ENCODE measurements at regions not wholly inside any gene's neighbourhood (a gene's known extent, or its start where the extent isn't known, plus 50 kb on each side); places are given as distances from the start of the nearest gene placed in this dataset.
"Not testable (repeated sequence)": the region's sequence is repeated elsewhere in the genome, so short reads cannot be mapped to it uniquely, and the experiment has no call there.

DNA sequence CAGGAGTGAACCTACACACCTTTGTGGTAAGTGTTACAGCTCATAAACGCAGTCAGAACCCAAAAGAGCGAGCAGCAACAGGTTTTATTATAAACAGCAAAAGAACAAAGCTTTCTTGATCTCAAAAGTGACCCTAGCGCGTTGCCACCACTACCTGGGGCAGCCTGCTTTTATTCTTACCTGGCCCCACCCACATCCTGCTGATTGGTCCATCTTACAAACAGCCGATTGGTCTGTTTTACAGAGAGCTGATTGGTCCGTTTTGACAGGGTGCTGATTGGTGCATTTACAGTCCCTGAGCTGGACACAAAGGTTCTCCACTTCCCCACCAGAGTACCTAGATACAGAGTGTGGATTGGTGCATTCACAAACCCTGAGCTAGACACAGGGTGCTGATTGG, 143.1 kb downstream of the ARRDC4 start:
- H3K27ac ChIP-seq (ENCODE audit: poor library complexity, severe bottlenecking), result no peak overlapping the region
- DNase-seq (ENCODE audit: low spot score) (no peak), ATAC-seq (ENCODE audit: low read depth) (no peak)
- no peaks in the 10 kb centered on the region for H3K27me3 ChIP-seq (ENCODE audit: insufficient read depth, poor library complexity, severe bottlenecking)
- no peaks in the 10 kb centered on the region for H3K4me1 ChIP-seq (ENCODE audit: insufficient read depth, poor library complexity, severe bottlenecking)
- no peak overlapping the region for H3K4me3 ChIP-seq (ENCODE audit: severe bottlenecking)
- H3K9me3 ChIP-seq (ENCODE audit: severe bottlenecking), result no peaks in the 10 kb centered on the region
- no peak for TF ChIP-seq CTCF (IDR thresholded peaks at IDR 0.05; ENCODE audit: poor library complexity, severe bottlenecking)
- no peaks in the 10 kb centered on the region for H3K36me3 ChIP-seq (ENCODE audit: low read depth)

DNA sequence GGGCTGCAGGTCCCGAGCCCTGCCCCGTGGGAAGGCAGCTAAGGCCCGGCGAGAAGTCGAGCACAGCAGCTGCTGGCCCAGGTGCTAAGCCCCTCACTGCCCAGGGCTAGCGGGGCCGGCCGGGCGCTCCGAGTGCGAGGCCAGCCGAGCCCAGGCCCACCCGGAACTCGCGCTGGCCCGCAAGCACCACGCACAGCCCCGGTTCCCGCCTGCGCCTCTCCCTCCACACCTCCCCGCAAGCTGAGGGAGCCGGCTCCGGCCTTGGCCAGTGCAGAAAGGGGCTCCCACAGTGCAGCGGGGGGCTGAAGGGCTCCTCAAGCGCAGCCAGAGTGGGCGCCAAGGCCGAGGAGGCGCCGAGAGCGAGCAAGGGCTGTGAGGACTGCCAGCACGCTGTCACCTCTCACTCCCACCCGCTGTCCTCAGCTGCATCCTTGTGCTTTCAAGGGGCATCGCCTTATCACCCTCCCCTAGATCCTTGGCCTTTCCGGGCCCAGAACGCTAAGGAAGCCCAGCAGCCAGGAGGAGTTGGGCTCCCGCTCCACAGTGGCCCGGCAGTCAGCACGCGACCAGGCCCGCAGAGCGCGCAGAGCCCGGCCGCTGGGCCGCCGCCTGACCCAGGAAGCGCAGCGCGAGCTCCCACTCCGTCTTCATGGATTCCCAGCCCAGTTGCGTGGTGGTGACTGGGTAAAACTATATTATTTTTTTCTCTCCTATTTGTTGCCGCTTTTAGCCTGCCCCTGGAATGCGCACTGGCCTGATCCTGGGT, 144.1 kb downstream of the ARRDC4 start:
- not testable (repeated sequence) for ATAC-seq (ENCODE audit: low read depth); H3K9me3 ChIP-seq (ENCODE audit: severe bottlenecking); H3K36me3 ChIP-seq (ENCODE audit: low read depth); H3K27me3 ChIP-seq (ENCODE audit: insufficient read depth, poor library complexity, severe bottlenecking); H3K27ac ChIP-seq (ENCODE audit: poor library complexity, severe bottlenecking); H3K4me3 ChIP-seq (ENCODE audit: severe bottlenecking); H3K4me1 ChIP-seq (ENCODE audit: insufficient read depth, poor library complexity, severe bottlenecking); DNase-seq (ENCODE audit: low spot score)

GRCh38 chr15:98106615-98107194, 146.2 kb downstream of the ARRDC4 start:
- not testable (repeated sequence) for H3K27me3 ChIP-seq (ENCODE audit: insufficient read depth, poor library complexity, severe bottlenecking); H3K27ac ChIP-seq (ENCODE audit: poor library complexity, severe bottlenecking); H3K9me3 ChIP-seq (ENCODE audit: severe bottlenecking); DNase-seq (ENCODE audit: low spot score); H3K4me1 ChIP-seq (ENCODE audit: insufficient read depth, poor library complexity, severe bottlenecking); H3K36me3 ChIP-seq (ENCODE audit: low read depth); ATAC-seq (ENCODE audit: low read depth); H3K4me3 ChIP-seq (ENCODE audit: severe bottlenecking)

DNA sequence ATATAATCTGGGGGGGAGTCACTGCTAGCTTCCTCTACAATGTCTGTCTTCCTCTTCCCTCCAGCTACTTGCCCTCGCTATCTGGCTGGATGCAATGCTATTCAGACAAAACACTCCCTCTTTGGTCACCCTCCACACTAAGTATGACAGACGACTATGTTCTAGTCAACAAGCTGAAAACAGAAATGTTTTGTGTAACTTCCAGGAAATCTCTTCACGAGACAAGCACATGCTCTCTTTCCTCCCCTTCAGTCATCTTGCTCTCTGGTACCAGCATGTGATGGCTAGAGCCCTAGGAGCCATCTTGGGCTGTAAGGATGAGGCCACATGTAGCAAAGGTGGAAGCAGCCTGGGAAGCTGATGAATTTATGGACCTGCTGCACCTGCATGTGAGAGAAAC, 151.3 kb downstream of the ARRDC4 start:
- no peaks in the 10 kb centered on the region for H3K4me1 ChIP-seq (ENCODE audit: insufficient read depth, poor library complexity, severe bottlenecking)
- no peak for DNase-seq (ENCODE audit: low spot score)
- no peak overlapping the region for H3K27ac ChIP-seq (ENCODE audit: poor library complexity, severe bottlenecking)
- H3K27me3 ChIP-seq (ENCODE audit: insufficient read depth, poor library complexity, severe bottlenecking), result no peaks in the 10 kb centered on the region
- H3K36me3 ChIP-seq (ENCODE audit: low read depth), result no peaks in the 10 kb centered on the region
- no peak for TF ChIP-seq CTCF (IDR thresholded peaks at IDR 0.05; ENCODE audit: poor library complexity, severe bottlenecking)
- no peaks in the 10 kb centered on the region for H3K9me3 ChIP-seq (ENCODE audit: severe bottlenecking)
- no peak overlapping the region for H3K4me3 ChIP-seq (ENCODE audit: severe bottlenecking)
- ATAC-seq (ENCODE audit: low read depth), result no peak

DNA sequence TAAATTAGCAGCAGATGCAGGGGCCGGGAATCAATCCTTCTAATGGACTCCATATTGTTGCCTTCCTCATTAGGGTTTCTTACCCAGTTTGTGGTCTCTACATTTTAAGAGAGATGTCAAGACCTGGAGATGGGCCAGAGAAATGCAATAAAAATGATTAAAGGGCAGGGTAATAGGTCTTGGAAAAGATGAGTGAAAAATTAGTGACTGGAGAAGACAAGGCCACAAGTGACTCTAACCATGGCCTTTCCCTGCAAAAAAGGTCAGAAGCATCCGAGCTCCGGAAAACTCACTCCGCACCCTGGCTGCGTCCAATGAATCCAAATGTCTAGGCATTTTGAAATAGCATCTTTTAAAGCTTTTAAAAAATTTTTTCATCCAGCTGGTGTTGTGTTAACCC, 152.8 kb downstream of the ARRDC4 start:
- H3K9me3 ChIP-seq (ENCODE audit: severe bottlenecking), result no peaks in the 10 kb centered on the region
- TF ChIP-seq CTCF (IDR thresholded peaks at IDR 0.05; ENCODE audit: poor library complexity, severe bottlenecking), result no peak
- no peak overlapping the region for H3K27ac ChIP-seq (ENCODE audit: poor library complexity, severe bottlenecking)
- no peaks in the 10 kb centered on the region for H3K4me1 ChIP-seq (ENCODE audit: insufficient read depth, poor library complexity, severe bottlenecking)
- ATAC-seq (ENCODE audit: low read depth), result no peak
- DNase-seq (ENCODE audit: low spot score), result no peak
- no peaks in the 10 kb centered on the region for H3K36me3 ChIP-seq (ENCODE audit: low read depth)
- H3K4me3 ChIP-seq (ENCODE audit: severe bottlenecking), result no peak overlapping the region
- H3K27me3 ChIP-seq (ENCODE audit: insufficient read depth, poor library complexity, severe bottlenecking), result no peaks in the 10 kb centered on the region

DNA sequence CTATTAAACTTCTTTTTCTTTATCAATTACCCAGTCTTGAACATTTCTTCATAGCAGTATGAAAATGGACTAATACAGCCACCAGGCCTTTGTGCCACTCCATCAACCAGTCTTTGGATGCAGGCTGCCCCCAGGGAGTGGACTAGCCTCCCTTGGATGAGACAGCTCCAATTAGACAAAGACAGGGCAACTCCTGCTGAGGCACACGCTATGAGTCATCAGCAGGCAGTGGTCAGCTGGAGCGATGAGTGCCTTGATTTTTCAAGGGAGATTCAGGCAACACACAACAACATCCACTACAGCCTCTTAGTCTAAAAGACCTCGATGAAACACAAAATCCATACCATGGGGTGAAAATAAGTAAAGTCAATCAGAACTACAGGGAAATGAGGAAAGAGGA, 160.1 kb downstream of the ARRDC4 start:
- no peak for ATAC-seq (ENCODE audit: low read depth)
- TF ChIP-seq CTCF (IDR thresholded peaks at IDR 0.05; ENCODE audit: poor library complexity, severe bottlenecking), result no peak
- no peak for DNase-seq (ENCODE audit: low spot score)

More for the DNA sequence above, 160.1 kb downstream of the ARRDC4 start:
- Histone ChIP-seq H3K36me3 (ENCODE audit: low read depth) (no peaks in the 10 kb centered on the region), H3K9me3 (ENCODE audit: severe bottlenecking) (no peaks in the 10 kb centered on the region), H3K27me3 (ENCODE audit: insufficient read depth, poor library complexity, severe bottlenecking) (no peaks in the 10 kb centered on the region), H3K27ac (ENCODE audit: poor library complexity, severe bottlenecking) (no peak overlapping the region), H3K4me3 (ENCODE audit: severe bottlenecking) (no peak overlapping the region), H3K4me1 (ENCODE audit: insufficient read depth, poor library complexity, severe bottlenecking) (peaks cover 27% of the 10 kb centered on the region)
